ENCODE measurements at regions not wholly inside any gene's neighbourhood (a gene's known extent, or its start where the extent isn't known, plus 50 kb on each side); places are given as distances from the start of the nearest gene placed in this dataset.

DNA sequence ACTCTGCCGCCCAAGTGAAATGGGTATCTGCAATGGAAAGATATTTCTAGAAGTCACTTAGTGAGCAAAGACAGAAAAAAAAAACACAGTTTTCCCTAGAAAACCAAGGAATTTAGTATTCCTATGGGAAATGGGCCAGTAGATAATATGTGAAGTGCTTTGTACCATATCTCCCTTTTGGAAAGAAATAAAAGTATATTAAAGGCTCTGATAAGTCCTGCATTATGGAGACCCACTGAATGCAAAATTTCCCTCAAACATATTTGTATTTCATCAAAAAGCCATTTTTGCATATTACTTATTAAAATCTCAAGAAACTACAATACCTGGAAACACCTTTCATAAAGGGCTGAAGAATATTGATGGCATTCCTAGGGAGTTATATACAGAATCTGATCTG, 51.6 kb upstream of the DYNLRB2 start:
- TF ChIP-seq CTCF (IDR thresholded peaks at IDR 0.05) = no peak
- no peak for TF ChIP-seq POLR2A (IDR thresholded peaks at IDR 0.05)

Data from lower leg skin (tissue), 3 donors.